IPS-20b (cell line): ENCODE measurements at regions not wholly inside any gene's neighbourhood (a gene's known extent, or its start where the extent isn't known, plus 50 kb on each side); places are given as distances from the start of the nearest gene placed in this dataset.
"Not testable (repeated sequence)": the region's sequence is repeated elsewhere in the genome, so short reads cannot be mapped to it uniquely, and the experiment has no call there.

ENCODE experiments used
- H3K27ac ChIP-seq: one replicate; pipeline ENCODE4 v1.5.1; 2013; ENCODE audit warnings: low read length
- H3K27me3 ChIP-seq: 2 replicates; pipeline ENCODE4 v1.6.1; 2013; ENCODE audit warnings: mild to moderate bottlenecking, low read length, inconsistent platforms; ENCODE audit not compliant: insufficient read depth
- H3K36me3 ChIP-seq: 2 replicates; pipeline ENCODE4 v1.6.1; 2013; ENCODE audit warnings: low read depth, mild to moderate bottlenecking, inconsistent platforms, low read length, moderate library complexity; ENCODE audit not compliant: insufficient read depth
- H3K4me1 ChIP-seq: 2 replicates; pipeline ENCODE4 v1.6.1; 2013; ENCODE audit warnings: mild to moderate bottlenecking, control low read depth, inconsistent platforms, low read length, moderate library complexity; ENCODE audit not compliant: insufficient read depth
- H3K4me3 ChIP-seq: 2 replicates; pipeline ENCODE4 v1.5.1; 2013; ENCODE audit warnings: mild to moderate bottlenecking, low read length, inconsistent platforms
- H3K9ac ChIP-seq: 2 replicates; pipeline ENCODE4 v1.6.1; 2013; ENCODE audit warnings: low read depth, mild to moderate bottlenecking, inconsistent platforms, low read length, moderate library complexity
- H3K9me3 ChIP-seq: 2 replicates; pipeline ENCODE4 v1.6.1; 2013; ENCODE audit warnings: mild to moderate bottlenecking, low read depth, low read length, inconsistent platforms; ENCODE audit not compliant: insufficient read depth

GRCh38 chr12:17301544-17301943, 695.6 kb upstream of the LMO3 start:
- no peak overlapping the region for H3K27ac ChIP-seq
- H3K27me3 ChIP-seq, result no peaks in the 10 kb centered on the region
- H3K4me1 ChIP-seq, result no peaks in the 10 kb centered on the region
- no peak overlapping the region for H3K4me3 ChIP-seq
- H3K9ac ChIP-seq, result no peak overlapping the region
- no peaks in the 10 kb centered on the region for H3K36me3 ChIP-seq
- H3K9me3 ChIP-seq, result peaks cover 37% of the 10 kb centered on the region

GRCh38 chr12:17296882-17297281, 690.9 kb upstream of the LMO3 start:
- Histone ChIP-seq H3K4me1 (no peaks in the 10 kb centered on the region), H3K27me3 (no peaks in the 10 kb centered on the region), H3K27ac (no peak overlapping the region), H3K9ac (no peak overlapping the region), H3K36me3 (no peaks in the 10 kb centered on the region), H3K9me3 (peaks cover 14% of the 10 kb centered on the region), H3K4me3 (no peak overlapping the region)

DNA sequence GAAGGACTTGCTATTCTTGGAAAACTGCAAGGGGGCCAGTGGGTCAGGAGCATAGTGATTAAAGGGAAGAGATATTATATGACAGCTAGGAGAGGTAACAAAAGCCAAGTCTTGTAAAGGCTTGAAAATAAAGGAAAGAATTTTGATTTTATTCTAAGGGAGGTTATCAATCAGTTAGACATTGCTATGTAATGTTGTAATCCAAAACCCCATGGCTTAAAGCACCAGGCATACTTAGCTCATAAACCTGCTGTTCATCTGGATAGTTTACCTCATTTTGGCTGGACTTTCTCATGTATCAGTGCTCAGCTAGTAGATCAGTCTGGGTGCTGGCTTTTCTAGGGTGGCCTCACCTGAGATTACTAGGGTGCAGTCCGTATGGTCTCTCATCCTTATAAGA, 680.9 kb upstream of the LMO3 start:
- no peak overlapping the region for H3K27ac ChIP-seq
- peaks cover 13% of the 10 kb centered on the region for H3K9me3 ChIP-seq
- H3K36me3 ChIP-seq, result no peaks in the 10 kb centered on the region
- H3K4me3 ChIP-seq, result no peak overlapping the region
- H3K4me1 ChIP-seq, result no peaks in the 10 kb centered on the region
- no peaks in the 10 kb centered on the region for H3K27me3 ChIP-seq
- H3K9ac ChIP-seq, result no peak overlapping the region

DNA sequence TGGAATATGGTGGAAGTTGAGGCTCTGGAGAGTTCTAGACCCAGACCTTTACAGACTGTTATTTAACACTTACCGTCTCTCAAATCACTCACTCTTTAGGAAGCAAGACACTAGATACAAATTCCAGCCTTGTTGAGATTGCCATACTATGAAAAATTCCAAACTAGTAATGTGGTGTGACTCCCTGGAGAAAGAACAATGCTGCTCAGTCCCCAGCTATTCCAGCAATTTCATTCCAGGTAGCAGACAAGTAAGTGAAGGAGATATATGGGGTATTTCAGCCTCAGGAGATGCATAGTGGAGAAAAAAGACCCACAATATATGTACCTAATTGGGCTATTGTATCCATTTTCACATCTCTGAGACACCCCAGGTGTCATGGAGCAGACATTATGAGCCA, 678.9 kb upstream of the LMO3 start:
- Histone ChIP-seq H3K9ac (no peak overlapping the region), H3K27ac (no peak overlapping the region), H3K27me3 (no peaks in the 10 kb centered on the region), H3K4me3 (no peak overlapping the region), H3K36me3 (no peaks in the 10 kb centered on the region), H3K4me1 (no peaks in the 10 kb centered on the region), H3K9me3 (peaks cover 13% of the 10 kb centered on the region)

- no peak overlapping the region for H3K9ac ChIP-seq
- H3K36me3 ChIP-seq, result no peaks in the 10 kb centered on the region
- no peak overlapping the region for H3K4me3 ChIP-seq
- no peaks in the 10 kb centered on the region for H3K27me3 ChIP-seq
- peaks cover 13% of the 10 kb centered on the region for H3K9me3 ChIP-seq
- no peak overlapping the region for H3K27ac ChIP-seq
- H3K4me1 ChIP-seq, result no peaks in the 10 kb centered on the region
Measured at GRCh38 chr12:17283563-17283962, 677.6 kb upstream of the LMO3 start.

DNA sequence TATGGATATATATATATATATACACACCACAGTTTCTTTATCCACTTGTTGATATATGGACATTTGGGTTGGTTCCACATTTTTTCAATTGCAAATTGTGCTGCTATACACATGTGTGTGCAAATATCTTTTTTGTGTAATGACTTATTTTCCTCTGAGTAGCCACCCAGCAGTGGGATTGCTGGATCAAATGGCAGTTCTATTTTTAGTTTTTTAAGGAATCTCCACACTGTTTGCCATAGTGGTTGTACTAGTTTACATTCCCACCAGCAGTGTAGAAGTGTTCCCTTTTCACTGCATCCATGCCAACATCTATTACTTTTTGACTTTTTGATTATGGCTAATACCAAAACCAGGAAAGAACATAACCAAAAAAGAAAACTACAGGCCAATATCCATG, 676.2 kb upstream of the LMO3 start:
- H3K9me3 ChIP-seq, H3K4me3 ChIP-seq, H3K27ac ChIP-seq, H3K27me3 ChIP-seq, H3K36me3 ChIP-seq, H3K9ac ChIP-seq, H3K4me1 ChIP-seq: not testable (repeated sequence)

- Histone ChIP-seq H3K9ac (no peak overlapping the region), H3K4me3 (no peak overlapping the region), H3K9me3 (peaks cover 4% of the 10 kb centered on the region), H3K27me3 (no peaks in the 10 kb centered on the region), H3K27ac (no peak overlapping the region), H3K36me3 (no peaks in the 10 kb centered on the region), H3K4me1 (no peaks in the 10 kb centered on the region)
Measured at GRCh38 chr12:17278946-17279345, 673.0 kb upstream of the LMO3 start.

GRCh38 chr12:17276196-17276595, 670.2 kb upstream of the LMO3 start:
- no peaks in the 10 kb centered on the region for H3K27me3 ChIP-seq
- H3K27ac ChIP-seq, result no peak overlapping the region
- no peaks in the 10 kb centered on the region for H3K9me3 ChIP-seq
- no peaks in the 10 kb centered on the region for H3K36me3 ChIP-seq
- no peaks in the 10 kb centered on the region for H3K4me1 ChIP-seq
- H3K9ac ChIP-seq, result no peak overlapping the region
- H3K4me3 ChIP-seq, result no peak overlapping the region

GRCh38 chr12:17266856-17267255, 660.9 kb upstream of the LMO3 start:
- no peaks in the 10 kb centered on the region for H3K36me3 ChIP-seq
- H3K9ac ChIP-seq, result no peak overlapping the region
- H3K9me3 ChIP-seq, result no peaks in the 10 kb centered on the region
- H3K27ac ChIP-seq, result no peak overlapping the region
- no peaks in the 10 kb centered on the region for H3K4me1 ChIP-seq
- H3K4me3 ChIP-seq, result no peak overlapping the region
- H3K27me3 ChIP-seq, result no peaks in the 10 kb centered on the region

GRCh38 chr12:17264603-17265002, 658.6 kb upstream of the LMO3 start:
- Histone ChIP-seq H3K27me3 (no peaks in the 10 kb centered on the region), H3K9me3 (0 out of 2 replicates have a peak, but pooled peaks cover 4% of the 10 kb centered on the region), H3K4me3 (no peak overlapping the region), H3K36me3 (no peaks in the 10 kb centered on the region), H3K4me1 (no peaks in the 10 kb centered on the region), H3K9ac (no peak overlapping the region), H3K27ac (no peak overlapping the region)

GRCh38 chr12:17239874-17240273, 633.9 kb upstream of the LMO3 start:
- no peak overlapping the region for H3K4me3 ChIP-seq
- H3K4me1 ChIP-seq, result peaks cover 3% of the 10 kb centered on the region; the same call in 1 of the 2 replicates
- no peak overlapping the region for H3K9ac ChIP-seq
- no peak overlapping the region for H3K27ac ChIP-seq
- H3K9me3 ChIP-seq, result no peaks in the 10 kb centered on the region
- H3K27me3 ChIP-seq, result no peaks in the 10 kb centered on the region
- H3K36me3 ChIP-seq, result no peaks in the 10 kb centered on the region

DNA sequence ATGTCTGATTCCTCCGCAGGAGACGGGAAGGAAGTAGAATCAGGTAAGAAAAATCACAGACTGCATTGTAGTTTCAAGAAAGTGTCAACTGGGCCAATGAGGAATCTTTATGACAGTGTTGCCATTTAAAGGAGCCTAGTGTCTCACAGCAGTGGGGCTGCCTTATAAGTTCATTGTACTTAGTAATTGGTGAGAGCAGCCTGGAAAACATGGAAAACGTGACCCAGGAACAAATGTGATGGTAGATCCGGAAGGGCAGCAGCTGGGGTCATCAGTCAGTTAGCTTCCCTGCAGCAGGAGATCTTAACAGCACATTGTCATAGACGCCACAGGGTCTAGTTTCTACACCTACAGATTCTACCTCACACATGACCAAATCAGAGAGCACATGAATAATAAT, 630.0 kb upstream of the LMO3 start:
- no peaks in the 10 kb centered on the region for H3K36me3 ChIP-seq
- no peaks in the 10 kb centered on the region for H3K9me3 ChIP-seq
- H3K27ac ChIP-seq, result no peak overlapping the region
- peaks cover 3% of the 10 kb centered on the region; the same call in 1 of the 2 replicates for H3K4me1 ChIP-seq
- no peak overlapping the region for H3K4me3 ChIP-seq
- no peaks in the 10 kb centered on the region for H3K27me3 ChIP-seq
- H3K9ac ChIP-seq, result no peak overlapping the region
